NB4 (cell line): ENCODE measurements at regions not wholly inside any gene's neighbourhood (a gene's known extent, or its start where the extent isn't known, plus 50 kb on each side); places are given as distances from the start of the nearest gene placed in this dataset.

Experiments used
- CTCF ChIP-seq: IDR thresholded peaks from one replicate; pipeline ENCODE4 v1.5.1; 2012; ENCODE audit warnings: low read depth, low read length
- POLR2A ChIP-seq: IDR thresholded peaks from 2 replicates; pipeline ENCODE4 v1.6.1; 2011; ENCODE audit warnings: mild to moderate bottlenecking; ENCODE audit not compliant: insufficient read length; ENCODE audit errors: extremely low read depth

GRCh38 chr3:176357891-176358290 lies 839.4 kb downstream of the TBL1XR1 start:
- no peak for TF ChIP-seq CTCF
- no peak for TF ChIP-seq POLR2A
